ENCODE measurements at regions not wholly inside any gene's neighbourhood (a gene's known extent, or its start where the extent isn't known, plus 50 kb on each side); places are given as distances from the start of the nearest gene placed in this dataset.
"Not testable (repeated sequence)": the region's sequence is repeated elsewhere in the genome, so short reads cannot be mapped to it uniquely, and the experiment has no call there.

DNA sequence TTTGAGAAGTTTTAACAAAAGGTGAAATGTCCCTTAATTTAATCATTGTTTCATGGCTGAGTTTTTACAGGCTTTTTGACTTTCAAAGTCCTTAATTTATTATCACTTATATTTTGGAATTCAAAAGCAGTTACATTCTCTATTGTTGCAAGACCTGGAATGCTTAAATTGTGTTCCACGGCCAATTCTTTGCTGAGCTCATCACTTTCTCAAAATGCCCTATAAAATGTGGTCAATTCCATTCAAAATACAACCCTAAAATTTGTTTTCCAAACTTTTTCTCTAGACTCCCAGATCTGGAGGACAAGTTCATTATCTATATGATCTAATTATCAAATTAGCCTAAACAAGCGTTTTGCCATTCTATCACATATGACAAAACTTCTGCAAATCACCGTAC, 1051.2 kb downstream of the TDRD15 start:
- no peak for DNase-seq

DNA sequence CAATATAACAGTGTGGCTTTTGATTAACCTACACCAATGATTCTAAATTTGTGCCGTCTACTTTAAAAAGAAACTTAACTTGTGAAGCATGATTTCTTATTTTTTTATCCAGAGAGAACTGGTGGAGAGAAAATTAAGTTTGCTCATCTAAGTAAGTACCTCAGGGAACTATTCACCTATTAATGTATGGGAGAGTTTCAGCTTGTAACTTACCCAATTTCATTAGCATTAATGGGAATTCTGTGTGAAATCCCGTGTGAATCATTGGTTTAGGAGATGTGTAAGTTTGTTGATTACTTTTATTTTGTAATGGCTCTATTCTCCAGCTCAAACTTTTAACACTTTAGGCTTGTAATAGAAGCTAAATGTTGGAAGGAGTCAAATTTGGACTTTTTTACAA, 1061.5 kb downstream of the TDRD15 start:
- no peak for DNase-seq

DNA sequence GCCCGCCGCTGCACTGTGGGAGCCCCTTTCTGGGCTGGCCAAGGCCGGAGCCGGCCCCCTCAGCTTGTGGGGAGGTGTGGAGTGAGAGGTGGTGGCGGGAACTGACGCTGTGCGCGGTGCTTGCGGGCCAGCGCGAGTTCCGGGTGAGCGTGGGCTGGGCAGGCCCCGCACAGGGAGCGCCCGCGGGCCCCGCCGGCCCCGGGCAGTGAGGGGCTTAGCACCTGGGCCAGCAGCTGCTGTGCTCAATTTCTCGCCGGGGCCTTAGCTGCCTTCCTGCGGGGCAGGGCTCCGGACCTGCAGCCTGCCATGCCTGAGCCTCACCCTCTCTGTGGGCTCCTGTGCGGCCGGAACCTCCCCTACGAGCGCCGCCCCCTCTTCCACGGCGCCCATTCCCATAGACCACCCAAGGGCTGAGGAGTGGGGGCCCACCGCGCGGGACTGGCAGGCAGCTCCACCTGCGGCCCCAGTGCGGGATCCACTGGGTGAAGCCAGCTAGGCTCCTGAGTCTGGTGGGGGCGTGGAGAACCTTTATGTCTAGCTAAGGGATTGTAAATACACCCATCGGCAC, 1062.6 kb downstream of the TDRD15 start:
- not testable (repeated sequence) for DNase-seq

DNA sequence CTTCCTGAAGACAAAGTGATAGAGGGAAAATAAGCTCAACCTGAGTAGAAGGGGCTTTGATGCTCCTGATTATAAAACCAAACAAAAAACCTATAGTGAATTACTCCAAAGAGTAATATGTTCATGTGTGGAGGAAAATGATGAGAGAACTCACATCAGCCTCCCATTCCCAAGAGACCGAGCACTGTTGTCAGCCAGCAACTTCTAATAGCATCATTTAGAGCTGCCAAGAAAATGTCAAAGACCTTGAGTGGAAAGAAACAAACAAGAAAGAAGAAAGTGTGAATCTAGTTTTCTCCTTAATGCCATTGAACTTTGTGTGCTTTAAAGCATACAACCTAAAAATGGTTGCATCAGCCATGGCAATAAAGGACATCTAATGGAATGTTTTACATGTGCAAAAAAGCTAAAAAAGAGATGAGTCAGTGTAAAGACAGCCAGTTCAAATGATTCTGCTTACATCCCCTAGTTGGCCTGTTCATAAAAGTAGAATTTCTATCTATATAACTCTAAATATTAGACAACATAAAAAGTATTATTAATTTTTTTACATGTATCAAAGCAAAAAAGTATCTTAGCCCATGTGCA, 1066.2 kb downstream of the TDRD15 start:
- DNase-seq, result no peak

DNA sequence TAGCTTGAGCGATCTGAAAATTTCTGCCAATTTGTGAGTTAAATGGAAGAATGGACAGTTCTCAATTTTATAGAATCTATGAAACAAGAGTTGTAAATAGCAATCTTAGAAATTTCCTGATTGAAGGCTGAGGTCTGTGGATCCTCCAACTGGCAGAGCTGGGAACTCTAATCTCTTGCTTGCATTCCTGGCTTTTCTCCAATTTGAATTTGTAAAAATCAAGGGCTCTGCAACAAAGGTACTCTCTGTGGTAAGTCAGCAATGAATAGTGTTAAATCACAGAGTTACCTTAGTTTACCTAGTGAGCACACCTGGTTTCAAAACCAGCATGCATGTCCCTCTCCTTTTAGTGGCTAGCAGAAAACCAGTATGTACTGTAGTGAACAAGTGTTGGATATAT, 1070.5 kb downstream of the TDRD15 start:
- no peak for DNase-seq

DNA sequence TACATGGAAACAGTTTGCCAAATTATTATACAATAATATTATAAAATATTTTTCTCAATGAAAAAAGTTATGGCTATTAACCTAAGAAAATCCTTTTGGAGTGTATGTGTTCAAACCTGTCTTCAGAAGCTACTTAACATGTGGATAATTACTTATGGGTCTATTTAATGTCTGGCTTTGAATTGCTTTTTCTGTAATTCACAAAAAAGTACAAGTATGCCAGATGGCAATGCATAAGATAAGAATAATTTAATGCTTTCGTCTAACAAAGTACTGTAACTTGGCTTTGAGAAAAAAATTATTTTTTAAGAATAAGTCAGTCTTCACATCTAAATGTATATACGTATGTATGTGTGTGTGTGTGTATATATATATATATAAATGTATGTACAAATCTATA, 1073.0 kb downstream of the TDRD15 start:
- DNase-seq, result no peak

DNA sequence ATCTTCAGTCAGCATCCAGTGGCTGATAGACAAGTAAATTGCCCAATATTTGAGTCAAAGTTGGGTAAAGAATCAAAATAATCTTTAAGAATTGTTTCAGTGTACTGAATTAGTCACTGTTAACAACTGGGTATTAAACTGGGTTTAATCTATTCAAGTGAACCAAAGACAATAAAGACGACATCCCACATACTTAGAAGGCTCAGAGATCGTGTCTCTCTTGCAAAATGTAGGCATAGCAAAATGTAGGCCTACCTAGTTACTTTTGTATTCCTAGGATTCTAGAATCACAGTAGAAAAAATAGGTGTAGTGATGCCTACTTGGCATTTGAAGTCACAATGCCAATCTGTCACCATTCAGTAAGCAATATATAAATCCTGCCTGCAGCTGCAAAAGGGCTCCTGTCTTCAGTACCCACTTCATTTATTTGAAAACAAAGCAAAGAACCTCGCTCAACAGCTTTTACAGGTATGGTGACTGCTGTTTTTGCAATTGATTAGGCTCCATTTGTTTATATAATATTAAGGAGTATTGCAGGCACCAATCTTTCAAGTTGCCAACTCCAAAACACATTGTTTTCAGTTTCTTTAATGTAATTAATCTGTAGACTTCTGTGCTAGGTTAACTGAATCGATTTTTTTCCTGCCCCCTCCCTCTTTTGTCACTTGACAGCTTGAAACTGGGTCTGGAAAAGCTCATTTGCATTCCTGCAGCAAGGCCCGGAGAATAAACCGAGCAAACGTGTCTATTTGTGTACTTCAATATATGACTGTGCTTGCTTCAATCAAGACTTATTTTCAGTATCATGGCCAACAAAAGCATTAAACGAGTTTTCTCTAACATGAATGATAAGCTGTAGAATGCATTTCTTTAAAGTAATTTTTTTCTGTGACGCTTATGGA, 1074.9 kb downstream of the TDRD15 start:
- DNase-seq, result no peak

DNA sequence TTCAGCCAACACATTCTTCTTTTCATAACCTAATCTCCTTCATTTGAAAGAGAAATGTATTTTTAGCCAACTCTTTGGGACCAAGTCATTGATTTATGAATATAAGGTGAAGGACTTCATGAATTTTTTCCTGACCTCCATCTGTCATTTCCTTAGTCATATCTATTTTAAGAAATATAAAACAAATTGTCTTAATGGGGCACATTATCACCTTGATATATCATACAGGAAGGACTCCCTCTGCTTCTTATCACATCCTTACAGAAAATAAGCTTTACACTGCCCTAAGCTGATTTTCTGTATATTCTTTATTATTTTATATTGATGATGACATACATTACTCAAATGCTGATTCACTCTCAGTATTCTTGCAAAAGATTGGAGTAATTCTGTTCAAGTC, 1076.2 kb downstream of the TDRD15 start:
- no peak for DNase-seq

DNA sequence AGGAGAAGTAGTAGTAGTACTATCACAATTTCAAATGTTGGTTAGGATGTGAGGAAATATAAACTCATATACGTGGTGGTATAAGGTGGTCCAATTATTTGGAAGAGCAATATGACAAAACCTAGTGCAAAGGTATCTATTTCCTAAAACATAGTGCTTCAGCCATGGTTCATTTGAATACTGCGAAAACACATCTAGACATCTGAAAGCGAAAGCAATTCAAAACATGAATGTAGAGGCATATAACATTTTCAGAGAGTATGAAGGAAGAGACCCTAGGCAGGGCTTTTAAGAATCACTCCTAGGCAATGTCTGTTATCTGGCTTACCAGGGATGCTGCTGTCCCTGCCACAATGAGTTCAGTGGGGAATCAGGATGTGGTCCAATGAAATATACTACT, 1085.8 kb downstream of the TDRD15 start:
- no peak for DNase-seq

DNA sequence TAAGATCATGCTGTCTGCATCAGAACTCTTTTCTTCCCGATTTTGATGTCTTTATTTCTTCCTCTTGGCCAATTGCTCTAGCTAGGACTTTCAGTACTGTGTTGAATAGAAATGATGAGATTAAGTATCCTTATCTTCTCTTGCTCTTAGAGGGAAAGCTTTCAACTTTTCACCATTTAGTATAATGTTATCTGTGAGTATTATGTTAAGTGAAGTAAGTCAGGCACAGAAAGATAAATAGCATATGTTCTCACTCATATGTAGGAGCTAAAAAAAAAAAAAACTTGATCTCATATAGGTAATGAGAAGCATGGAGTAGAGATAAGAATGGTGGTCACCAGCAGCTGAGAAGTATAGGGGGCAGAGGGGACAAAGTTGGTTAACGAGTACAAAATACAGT, 1089.5 kb downstream of the TDRD15 start:
- DNase-seq, result no peak

DNA sequence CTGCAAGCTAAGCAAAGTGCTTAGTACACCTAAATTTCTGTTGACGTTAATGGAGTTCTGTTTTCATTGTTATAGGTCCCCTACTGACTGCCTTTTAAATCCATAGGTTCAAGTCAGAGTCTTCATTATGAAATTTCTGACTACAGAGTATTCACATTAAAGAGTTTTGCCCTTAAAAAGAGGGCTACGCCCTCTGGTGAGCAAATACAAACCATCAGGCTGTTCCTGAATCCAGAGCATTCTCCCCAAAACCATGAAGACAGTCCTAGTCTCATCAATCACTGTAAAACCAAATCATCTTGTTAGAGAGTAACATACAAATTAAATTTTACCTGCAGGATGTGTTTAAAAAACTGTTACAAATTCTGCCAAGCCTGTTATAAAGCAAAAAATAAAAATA, 1091.7 kb downstream of the TDRD15 start:
- DNase-seq, result no peak

DNA sequence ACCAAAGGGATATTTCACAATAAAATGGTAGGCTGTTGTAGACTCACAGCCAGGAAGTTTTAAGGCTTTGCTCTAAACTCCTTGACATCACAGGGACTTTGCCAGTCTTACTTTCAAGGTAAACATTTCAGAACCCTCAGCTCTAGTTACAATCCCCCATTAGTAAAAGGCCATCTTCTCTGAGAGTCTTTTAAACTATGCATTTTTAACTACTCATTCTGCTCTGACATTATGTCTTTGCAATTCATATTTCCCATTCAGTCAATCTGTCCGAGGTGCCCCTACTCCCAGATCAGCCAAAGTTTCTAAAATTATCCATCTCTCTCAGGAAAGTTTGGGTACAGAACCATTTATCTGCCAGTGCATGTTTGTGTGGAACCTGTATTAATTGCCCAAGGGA, 1094.1 kb downstream of the TDRD15 start:
- no peak for DNase-seq

DNA sequence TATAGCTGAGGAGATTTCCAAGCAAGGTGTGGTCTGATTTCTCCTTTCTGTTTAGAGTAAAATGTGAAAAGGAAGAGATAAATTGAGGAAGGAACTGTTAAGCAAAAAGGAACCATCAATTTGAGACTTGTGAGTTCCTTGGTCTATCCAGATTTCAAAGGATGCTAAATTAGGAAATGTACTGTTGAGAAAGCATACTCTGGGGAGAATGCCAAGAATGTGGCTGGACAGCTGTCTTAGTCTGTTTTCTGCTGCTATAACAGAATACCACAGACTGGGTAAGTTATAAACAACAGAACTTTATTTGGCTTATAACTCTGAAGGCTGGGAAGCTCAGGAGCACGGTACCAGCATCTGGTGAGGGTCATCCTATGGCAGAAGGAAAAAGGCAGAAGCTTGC, 1097.2 kb downstream of the TDRD15 start:
- DNase-seq, result no peak

DNA sequence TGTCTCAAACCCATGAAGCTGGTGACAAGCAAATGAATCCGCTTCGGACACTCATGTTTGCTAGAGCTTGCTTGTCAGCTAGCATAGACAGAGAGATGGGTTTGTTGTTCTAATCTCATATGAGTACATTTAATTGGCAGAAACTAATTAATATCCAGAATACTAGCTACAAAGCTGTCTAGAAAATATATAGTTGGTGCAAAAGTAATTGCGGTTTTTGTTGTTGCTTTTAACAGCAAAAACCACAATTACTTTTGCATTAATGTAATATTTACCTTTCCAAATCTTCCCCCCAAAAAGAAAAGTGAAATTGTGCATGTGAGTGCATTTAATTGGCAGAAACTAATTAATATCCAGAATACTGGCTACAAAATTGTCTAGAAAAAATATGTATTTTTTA, 1115.2 kb downstream of the TDRD15 start:
- no peak for DNase-seq

DNA sequence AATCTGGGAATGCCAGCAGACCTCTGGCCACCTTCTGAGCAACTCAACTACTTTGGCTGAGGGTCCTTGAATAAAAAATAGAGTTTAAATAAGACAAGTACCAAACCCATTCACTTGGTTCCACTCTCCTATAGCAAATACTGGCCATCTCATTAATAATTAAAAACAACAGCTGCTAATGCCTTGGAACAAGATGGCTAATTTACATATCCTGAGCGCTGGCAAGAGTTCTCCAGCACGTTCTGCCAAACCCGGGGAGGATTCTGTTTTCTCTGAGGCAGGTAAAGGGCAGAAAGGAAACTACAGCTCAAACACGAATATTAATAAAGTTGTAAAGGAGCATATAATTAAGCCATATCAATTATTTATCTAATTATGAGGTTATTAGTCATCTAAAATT, 1123.7 kb downstream of the TDRD15 start:
- DNase-seq, result no peak

DNA sequence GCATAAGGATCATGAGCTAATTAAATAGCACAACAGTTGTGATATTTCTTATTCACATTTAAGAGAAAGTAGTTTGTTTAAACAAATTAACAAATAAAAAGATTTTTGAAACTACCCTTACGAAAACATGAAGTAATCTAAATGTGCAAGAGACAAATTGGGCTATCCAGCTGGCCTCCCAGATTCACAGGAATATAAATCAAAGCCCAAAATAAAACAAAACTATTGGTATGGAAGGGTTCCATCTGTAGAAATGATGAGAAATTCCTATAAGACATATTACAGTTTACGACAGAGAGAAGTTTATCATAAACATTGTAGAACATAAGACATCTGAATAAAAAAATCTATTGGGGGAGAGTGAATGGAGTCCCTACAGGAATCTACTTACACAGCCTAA, 1125.1 kb downstream of the TDRD15 start:
- DNase-seq, result no peak

DNA sequence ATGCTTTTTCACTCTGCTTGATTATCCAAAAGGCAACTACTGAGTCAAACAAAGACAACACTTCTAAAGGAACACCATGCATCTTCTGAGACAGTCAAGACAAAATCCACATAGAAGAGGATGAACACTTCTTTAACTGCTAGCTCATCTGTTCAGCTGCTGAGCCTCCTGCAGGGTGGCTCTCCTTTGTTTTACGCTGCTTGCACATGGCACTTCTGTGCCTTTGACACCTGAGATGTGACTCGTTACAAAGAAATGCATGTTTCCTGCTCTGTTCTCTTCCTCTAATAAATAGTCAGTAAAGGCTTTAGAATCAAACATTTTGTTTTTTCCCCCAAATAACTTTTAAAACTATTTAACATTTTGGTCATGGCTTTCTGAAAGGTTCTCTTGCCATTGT, 1129.4 kb downstream of the TDRD15 start:
- DNase-seq, result no peak

DNA sequence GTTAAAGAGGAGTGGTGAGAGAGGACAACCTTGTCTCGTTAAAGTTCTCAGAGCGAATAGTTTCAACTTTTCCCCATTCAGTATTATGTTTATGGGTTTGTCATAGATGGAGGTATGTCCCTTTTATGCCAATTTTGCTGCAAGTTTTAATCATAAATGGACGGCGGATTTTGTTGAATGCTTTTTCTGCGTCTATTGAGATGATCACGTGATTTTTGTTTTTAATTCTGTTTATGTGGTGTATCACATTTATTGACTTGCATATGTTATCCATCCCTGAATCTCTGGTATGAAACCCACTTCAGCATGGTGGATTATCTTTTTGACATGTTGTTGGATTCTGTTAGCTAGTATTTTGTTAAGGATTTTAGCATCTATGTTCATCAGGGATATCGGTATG, 1123.8 kb upstream of the KLHL29 start:
- DNase-seq, result no peak

DNA sequence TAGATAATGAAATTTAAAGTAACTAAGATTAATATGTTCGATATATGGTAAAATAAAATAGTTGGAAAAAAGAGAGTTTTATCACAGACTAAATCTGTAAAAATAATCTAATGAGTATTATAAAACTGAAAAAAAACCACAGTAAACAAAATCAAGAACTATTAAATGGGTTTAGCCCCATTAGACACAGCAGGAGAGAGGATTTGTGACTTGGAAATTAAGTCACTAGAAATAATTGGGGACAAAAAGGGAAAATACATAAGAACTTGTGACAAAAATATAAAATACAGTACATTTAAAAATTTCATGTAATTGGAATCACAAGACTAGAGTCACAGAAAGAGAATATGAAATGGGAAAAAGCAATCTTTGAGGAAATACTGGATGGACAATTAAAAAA, 1114.6 kb upstream of the KLHL29 start:
- DNase-seq, result no peak

DNA sequence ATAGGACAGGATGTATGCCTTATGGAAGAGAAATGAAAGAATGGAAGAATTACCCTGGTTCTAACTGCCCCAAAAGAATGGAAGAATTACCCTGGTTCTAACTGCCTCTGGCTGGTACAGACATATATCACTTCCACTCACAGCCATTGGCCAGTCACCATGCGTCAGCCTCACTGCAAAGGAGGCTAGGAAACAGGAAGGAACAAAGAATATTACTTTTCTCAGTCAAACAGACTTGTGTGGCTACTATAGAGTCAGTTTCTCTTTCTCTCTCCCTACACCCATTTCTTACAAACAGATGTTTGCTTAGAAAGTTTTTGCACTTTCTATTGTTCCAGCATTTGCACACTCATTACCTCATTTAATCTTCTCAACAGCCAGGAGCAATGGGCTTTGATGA, 1111.1 kb upstream of the KLHL29 start:
- DNase-seq, result no peak

DNA sequence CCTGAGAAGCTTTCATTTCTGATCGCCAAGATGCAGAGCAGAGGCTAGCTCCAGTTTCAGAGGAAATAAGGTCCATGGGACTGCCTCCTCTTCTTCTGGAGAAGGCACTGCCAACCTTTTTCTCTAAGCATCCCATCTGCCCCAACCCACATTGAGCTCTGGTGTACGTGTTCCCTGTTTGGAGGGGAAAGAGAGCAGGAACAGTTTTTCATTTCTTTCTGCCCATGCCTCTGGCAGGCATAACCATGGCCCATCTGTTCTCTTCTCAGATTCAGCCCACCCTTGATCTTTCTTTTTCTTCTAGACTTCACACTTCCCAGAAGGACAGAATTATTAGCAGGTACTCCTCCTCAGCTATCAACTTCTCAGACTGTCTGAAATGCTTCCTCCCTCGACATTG, 1110.3 kb upstream of the KLHL29 start:
- DNase-seq, result no peak

DNA sequence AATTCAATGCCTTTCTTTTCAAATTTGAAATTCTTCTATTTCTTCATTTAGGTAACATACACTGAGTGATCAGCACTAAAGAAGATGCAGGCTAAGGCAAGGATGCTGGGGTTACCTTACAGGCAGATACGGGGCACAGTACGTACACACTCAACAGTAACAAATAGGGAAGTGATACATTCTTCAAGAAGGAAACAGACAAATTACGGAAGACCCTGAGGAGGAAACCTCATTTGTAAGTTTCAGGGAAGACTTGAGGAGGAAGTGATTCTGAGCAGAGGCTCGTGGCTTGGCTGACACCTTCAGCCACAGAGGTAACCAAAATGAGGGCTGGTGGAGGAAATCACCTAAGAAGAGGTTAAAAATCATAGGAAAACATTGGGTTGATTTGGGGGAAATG, 1108.3 kb upstream of the KLHL29 start:
- DNase-seq, result no peak

DNA sequence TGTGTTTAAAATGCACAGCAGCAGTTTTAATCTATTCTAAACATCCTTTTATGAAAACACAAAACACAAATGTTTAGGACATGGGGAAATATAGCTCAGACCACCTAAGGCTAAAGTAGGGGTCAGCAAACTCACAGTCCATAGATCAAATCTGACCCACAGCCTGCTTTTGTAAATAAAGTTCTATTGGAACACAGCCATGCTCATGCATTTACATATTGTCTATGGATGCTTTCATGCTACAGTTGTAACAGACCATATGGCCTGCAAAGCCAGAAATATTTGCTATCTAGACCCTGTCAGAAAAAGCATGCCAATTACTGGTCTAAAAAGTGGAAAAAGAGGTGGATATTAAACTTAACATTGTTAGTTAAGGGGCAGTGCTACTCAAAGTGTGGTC, 1105.4 kb upstream of the KLHL29 start:
- no peak for DNase-seq

DNA sequence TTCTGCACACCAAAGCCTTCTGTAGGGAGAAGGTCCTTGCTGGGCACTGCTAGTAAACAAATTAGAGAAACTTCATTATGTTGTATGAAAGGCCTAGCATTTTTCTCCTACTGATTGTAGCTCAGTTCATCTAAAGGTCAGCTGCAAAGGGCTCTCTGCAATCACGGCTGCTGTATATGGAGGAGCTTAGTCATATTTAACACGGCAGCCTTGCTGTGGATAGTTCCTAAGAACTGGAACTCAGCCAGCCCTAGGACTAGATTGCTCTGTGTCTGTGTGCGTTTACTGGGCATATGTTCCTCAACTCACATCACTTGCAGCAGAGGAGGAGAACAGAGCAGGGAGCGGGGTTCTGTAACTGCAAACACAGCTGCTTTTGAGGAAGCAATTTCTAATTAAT, 1103.9 kb upstream of the KLHL29 start:
- DNase-seq, result peak; percentile 32
